ENCODE measurements at regions not wholly inside any gene's neighbourhood (a gene's known extent, or its start where the extent isn't known, plus 50 kb on each side); places are given as distances from the start of the nearest gene placed in this dataset.

DNA sequence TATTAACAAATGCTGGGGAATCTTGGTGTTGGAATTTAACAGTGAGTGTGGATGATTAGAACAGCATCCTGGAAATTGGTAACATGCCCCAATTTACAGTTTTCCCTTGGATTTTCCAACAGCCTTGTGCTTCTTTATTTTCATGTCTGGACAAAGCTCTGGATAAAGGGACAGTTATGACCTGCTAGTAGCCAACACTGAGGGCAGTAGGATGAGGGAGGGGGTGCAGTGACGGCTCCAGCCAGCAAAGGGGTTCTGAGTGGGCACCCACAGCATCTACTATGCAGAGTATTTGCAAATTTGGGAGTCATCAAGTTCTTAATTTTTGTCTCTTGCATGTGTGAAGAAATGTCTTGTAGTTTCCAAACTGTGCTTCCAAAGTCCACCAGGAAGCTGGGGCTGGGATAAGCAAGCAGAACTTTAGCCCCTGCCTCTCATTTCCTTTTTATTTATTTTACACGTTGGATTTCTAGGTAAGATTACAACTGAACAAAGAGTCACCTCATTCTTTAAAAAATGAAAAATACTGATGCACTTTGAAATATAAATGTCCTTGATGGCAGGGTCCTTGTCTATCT is 63.0 kb upstream of the SELENOP start:
- dilution Hi-C loops (cut with MboI; ENCODE audit: extremely low pct_ligation_motif_present, low sequenced_read_pairs) = no loop called here

DNA sequence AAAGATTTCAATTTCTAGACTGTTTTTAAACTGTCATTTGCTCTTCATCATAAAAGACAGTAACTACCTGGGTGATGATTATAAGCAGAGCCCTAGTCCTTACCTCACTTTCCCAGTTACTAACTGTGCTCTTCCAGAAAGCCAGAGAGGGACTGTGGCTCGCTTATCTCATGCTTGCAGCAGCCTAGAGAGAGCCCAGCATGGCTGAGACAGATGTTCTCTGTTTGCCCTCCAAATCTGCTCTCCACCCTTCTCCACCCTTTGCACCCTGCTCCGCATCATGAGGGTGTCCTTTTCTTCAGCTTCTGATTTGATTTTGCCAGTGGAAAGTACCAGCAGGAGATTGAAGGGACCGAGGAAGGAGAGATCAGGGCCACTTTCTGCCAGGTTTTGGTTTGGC is 61.2 kb upstream of the SELENOP start:
- no peak for FAIRE-seq
- no peaks in the 10 kb centered on the region for H4K20me1 ChIP-seq (ENCODE audit: control insufficient read depth, extremely low read depth, insufficient read depth, low read length)
- H3K4me2 ChIP-seq (ENCODE audit: control insufficient read depth, extremely low read depth, insufficient read depth, low read depth, low read length) = no peak overlapping the region
- no peak overlapping the region for H2AFZ ChIP-seq (ENCODE audit: control insufficient read depth, low read length)
- DNase-seq (ENCODE audit: low read depth, low spot score) = no peak
- no peaks in the 10 kb centered on the region for H3K36me3 ChIP-seq (ENCODE audit: control insufficient read depth in 2 of 2, extremely low read depth in 1 of 2, insufficient read depth in 2 of 2, low read length in 2 of 2)
- H3K27ac ChIP-seq (ENCODE audit: control insufficient read depth, insufficient read depth, low read length) = no peak overlapping the region
- H3K79me2 ChIP-seq (ENCODE audit: control insufficient read depth, insufficient read depth, low read length) = no peaks in the 10 kb centered on the region
- H3K4me1 ChIP-seq (ENCODE audit: control insufficient read depth, extremely low read depth, insufficient read depth, low read length) = peaks cover 2% of the 10 kb centered on the region
- dilution Hi-C loops (cut with MboI; ENCODE audit: extremely low pct_ligation_motif_present, low sequenced_read_pairs) = no loop called here
- TF ChIP-seq EZH2 (IDR thresholded peaks at IDR 0.05; ENCODE audit: low read length) = no peak
- TF ChIP-seq, protein P1, sequence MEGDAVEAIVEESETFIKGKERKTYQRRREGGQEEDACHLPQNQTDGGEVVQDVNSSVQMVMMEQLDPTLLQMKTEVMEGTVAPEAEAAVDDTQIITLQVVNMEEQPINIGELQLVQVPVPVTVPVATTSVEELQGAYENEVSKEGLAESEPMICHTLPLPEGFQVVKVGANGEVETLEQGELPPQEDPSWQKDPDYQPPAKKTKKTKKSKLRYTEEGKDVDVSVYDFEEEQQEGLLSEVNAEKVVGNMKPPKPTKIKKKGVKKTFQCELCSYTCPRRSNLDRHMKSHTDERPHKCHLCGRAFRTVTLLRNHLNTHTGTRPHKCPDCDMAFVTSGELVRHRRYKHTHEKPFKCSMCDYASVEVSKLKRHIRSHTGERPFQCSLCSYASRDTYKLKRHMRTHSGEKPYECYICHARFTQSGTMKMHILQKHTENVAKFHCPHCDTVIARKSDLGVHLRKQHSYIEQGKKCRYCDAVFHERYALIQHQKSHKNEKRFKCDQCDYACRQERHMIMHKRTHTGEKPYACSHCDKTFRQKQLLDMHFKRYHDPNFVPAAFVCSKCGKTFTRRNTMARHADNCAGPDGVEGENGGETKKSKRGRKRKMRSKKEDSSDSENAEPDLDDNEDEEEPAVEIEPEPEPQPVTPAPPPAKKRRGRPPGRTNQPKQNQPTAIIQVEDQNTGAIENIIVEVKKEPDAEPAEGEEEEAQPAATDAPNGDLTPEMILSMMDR (optimal IDR thresholded peaks at IDR 0.05 in 1 of 3, IDR thresholded peaks at IDR 0.05 in 1 of 3, conservative IDR thresholded peaks at IDR 0.05 in 1 of 3; ENCODE audit: extremely low read depth in 1 of 3, insufficient read depth in 2 of 3, low read length in 3 of 3) = no peak
- no peak overlapping the region for H3K9ac ChIP-seq (ENCODE audit: control insufficient read depth, extremely low read depth, insufficient read depth, low read length)
- no peaks in the 10 kb centered on the region for H3K27me3 ChIP-seq (ENCODE audit: control insufficient read depth, extremely low read depth, insufficient read depth, low read length)
- no peak overlapping the region for H3K4me3 ChIP-seq (ENCODE audit: control insufficient read depth in 2 of 3, extremely low read depth in 1 of 3, insufficient read depth in 2 of 3, low read depth in 1 of 3, low read length in 3 of 3)
- H3K9me3 ChIP-seq (ENCODE audit: control insufficient read depth, low read depth, low read length) = no peaks in the 10 kb centered on the region
- no peaks in the 10 kb centered on the region for H3K9me1 ChIP-seq (ENCODE audit: control insufficient read depth, extremely low read depth, insufficient read depth, low read length)

More for the DNA sequence above, 63.0 kb upstream of the SELENOP start:
- H3K4me2 ChIP-seq (ENCODE audit: control insufficient read depth, extremely low read depth, insufficient read depth, low read depth, low read length) = no peak overlapping the region
- no peak for DNase-seq (ENCODE audit: low read depth, low spot score)
- peaks cover 2% of the 10 kb centered on the region for H3K4me1 ChIP-seq (ENCODE audit: control insufficient read depth, extremely low read depth, insufficient read depth, low read length)
- H3K36me3 ChIP-seq (ENCODE audit: control insufficient read depth in 2 of 2, extremely low read depth in 1 of 2, insufficient read depth in 2 of 2, low read length in 2 of 2) = no peaks in the 10 kb centered on the region
- no peak overlapping the region for H3K9ac ChIP-seq (ENCODE audit: control insufficient read depth, extremely low read depth, insufficient read depth, low read length)
- no peaks in the 10 kb centered on the region for H3K27me3 ChIP-seq (ENCODE audit: control insufficient read depth, extremely low read depth, insufficient read depth, low read length)
- H4K20me1 ChIP-seq (ENCODE audit: control insufficient read depth, extremely low read depth, insufficient read depth, low read length) = no peaks in the 10 kb centered on the region
- no peaks in the 10 kb centered on the region for H3K79me2 ChIP-seq (ENCODE audit: control insufficient read depth, insufficient read depth, low read length)
- H3K9me3 ChIP-seq (ENCODE audit: control insufficient read depth, low read depth, low read length) = no peaks in the 10 kb centered on the region
- no peak overlapping the region for H3K27ac ChIP-seq (ENCODE audit: control insufficient read depth, insufficient read depth, low read length)
- H2AFZ ChIP-seq (ENCODE audit: control insufficient read depth, low read length) = no peak overlapping the region
- H3K4me3 ChIP-seq (ENCODE audit: control insufficient read depth in 2 of 3, extremely low read depth in 1 of 3, insufficient read depth in 2 of 3, low read depth in 1 of 3, low read length in 3 of 3) = no peak overlapping the region
- no peaks in the 10 kb centered on the region for H3K9me1 ChIP-seq (ENCODE audit: control insufficient read depth, extremely low read depth, insufficient read depth, low read length)
- FAIRE-seq = no peak
- no peak for TF ChIP-seq EZH2 (IDR thresholded peaks at IDR 0.05; ENCODE audit: low read length)
- TF ChIP-seq, protein P1 (optimal IDR thresholded peaks at IDR 0.05 in 1 of 3, IDR thresholded peaks at IDR 0.05 in 1 of 3, conservative IDR thresholded peaks at IDR 0.05 in 1 of 3; ENCODE audit: extremely low read depth in 1 of 3, insufficient read depth in 2 of 3, low read length in 3 of 3) = no peak

Data from keratinocyte (primary cell).